ENCODE measurements at regions not wholly inside any gene's neighbourhood (a gene's known extent, or its start where the extent isn't known, plus 50 kb on each side); places are given as distances from the start of the nearest gene placed in this dataset.
"Not testable (repeated sequence)": the region's sequence is repeated elsewhere in the genome, so short reads cannot be mapped to it uniquely, and the experiment has no call there.

- Histone ChIP-seq H2AFZ (ENCODE audit: low read depth, low read length) (no peak overlapping the region), H3K4me3 (ENCODE audit: low read length) (no peak overlapping the region), H3K9me3 (ENCODE audit: low read length) (peaks cover 12% of the 10 kb centered on the region), H3K36me3 (ENCODE audit: insufficient read depth, low read length) (no peaks in the 10 kb centered on the region), H3K27me3 (ENCODE audit: insufficient read depth, low read length) (no peaks in the 10 kb centered on the region), H3K4me1 (ENCODE audit: insufficient read depth, low read length) (no peaks in the 10 kb centered on the region)
Observed at GRCh38 chr3:110667216-110667615, 404.4 kb upstream of the NECTIN3 start.

- peaks cover 9% of the 10 kb centered on the region for H3K9me3 ChIP-seq (ENCODE audit: low read length)
- H3K27me3 ChIP-seq (ENCODE audit: insufficient read depth, low read length) = no peaks in the 10 kb centered on the region
- H3K36me3 ChIP-seq (ENCODE audit: insufficient read depth, low read length) = no peaks in the 10 kb centered on the region
- H3K4me3 ChIP-seq (ENCODE audit: low read length) = no peak overlapping the region
- H3K4me1 ChIP-seq (ENCODE audit: insufficient read depth, low read length) = no peaks in the 10 kb centered on the region
- H2AFZ ChIP-seq (ENCODE audit: low read depth, low read length) = no peak overlapping the region
Observed at GRCh38 chr3:110670407-110670806, 401.2 kb upstream of the NECTIN3 start.

- no peaks in the 10 kb centered on the region for H3K4me1 ChIP-seq (ENCODE audit: insufficient read depth, low read length)
- no peaks in the 10 kb centered on the region for H3K36me3 ChIP-seq (ENCODE audit: insufficient read depth, low read length)
- H3K9me3 ChIP-seq (ENCODE audit: low read length) = no peaks in the 10 kb centered on the region
- H3K27me3 ChIP-seq (ENCODE audit: insufficient read depth, low read length) = no peaks in the 10 kb centered on the region
- no peak overlapping the region for H2AFZ ChIP-seq (ENCODE audit: low read depth, low read length)
- H3K4me3 ChIP-seq (ENCODE audit: low read length) = no peak overlapping the region
Observed at GRCh38 chr3:110677506-110677905, 394.1 kb upstream of the NECTIN3 start.

GRCh38 chr3:110679285-110679684 lies 392.3 kb upstream of the NECTIN3 start:
- Histone ChIP-seq H3K4me3 (ENCODE audit: low read length) (no peak overlapping the region), H3K4me1 (ENCODE audit: insufficient read depth, low read length) (no peaks in the 10 kb centered on the region), H3K9me3 (ENCODE audit: low read length) (no peaks in the 10 kb centered on the region), H3K36me3 (ENCODE audit: insufficient read depth, low read length) (no peaks in the 10 kb centered on the region), H2AFZ (ENCODE audit: low read depth, low read length) (no peak overlapping the region), H3K27me3 (ENCODE audit: insufficient read depth, low read length) (no peaks in the 10 kb centered on the region)

GRCh38 chr3:110680450-110680849 lies 391.2 kb upstream of the NECTIN3 start:
- no peaks in the 10 kb centered on the region for H3K9me3 ChIP-seq (ENCODE audit: low read length)
- no peaks in the 10 kb centered on the region for H3K36me3 ChIP-seq (ENCODE audit: insufficient read depth, low read length)
- H2AFZ ChIP-seq (ENCODE audit: low read depth, low read length) = no peak overlapping the region
- H3K4me1 ChIP-seq (ENCODE audit: insufficient read depth, low read length) = no peaks in the 10 kb centered on the region
- no peak overlapping the region for H3K4me3 ChIP-seq (ENCODE audit: low read length)
- no peaks in the 10 kb centered on the region for H3K27me3 ChIP-seq (ENCODE audit: insufficient read depth, low read length)

GRCh38 chr3:110684466-110684865 lies 387.1 kb upstream of the NECTIN3 start:
- H2AFZ ChIP-seq (ENCODE audit: low read depth, low read length) = no peak overlapping the region
- no peaks in the 10 kb centered on the region for H3K27me3 ChIP-seq (ENCODE audit: insufficient read depth, low read length)
- H3K4me1 ChIP-seq (ENCODE audit: insufficient read depth, low read length) = no peaks in the 10 kb centered on the region
- H3K9me3 ChIP-seq (ENCODE audit: low read length) = no peaks in the 10 kb centered on the region
- no peak overlapping the region for H3K4me3 ChIP-seq (ENCODE audit: low read length)
- no peaks in the 10 kb centered on the region for H3K36me3 ChIP-seq (ENCODE audit: insufficient read depth, low read length)

- Histone ChIP-seq H3K4me3 (ENCODE audit: low read length) (no peak overlapping the region), H2AFZ (ENCODE audit: low read depth, low read length) (no peak overlapping the region), H3K4me1 (ENCODE audit: insufficient read depth, low read length) (no peaks in the 10 kb centered on the region), H3K27me3 (ENCODE audit: insufficient read depth, low read length) (no peaks in the 10 kb centered on the region), H3K36me3 (ENCODE audit: insufficient read depth, low read length) (no peaks in the 10 kb centered on the region), H3K9me3 (ENCODE audit: low read length) (no peaks in the 10 kb centered on the region)
Observed at GRCh38 chr3:110685630-110686029, 386.0 kb upstream of the NECTIN3 start.

- no peak overlapping the region for H3K4me3 ChIP-seq (ENCODE audit: low read length)
Observed at GRCh38 chr3:110686701-110687100, 384.9 kb upstream of the NECTIN3 start.

GRCh38 chr3:110687138-110687537 lies 384.5 kb upstream of the NECTIN3 start:
- Histone ChIP-seq H3K27me3 (ENCODE audit: insufficient read depth, low read length) (no peaks in the 10 kb centered on the region), H3K4me3 (ENCODE audit: low read length) (no peak overlapping the region), H3K9me3 (ENCODE audit: low read length) (no peaks in the 10 kb centered on the region), H2AFZ (ENCODE audit: low read depth, low read length) (no peak overlapping the region), H3K4me1 (ENCODE audit: insufficient read depth, low read length) (no peaks in the 10 kb centered on the region), H3K36me3 (ENCODE audit: insufficient read depth, low read length) (no peaks in the 10 kb centered on the region)

More at GRCh38 chr3:110686701-110687100, 384.9 kb upstream of the NECTIN3 start:
- no peaks in the 10 kb centered on the region for H3K4me1 ChIP-seq (ENCODE audit: insufficient read depth, low read length)
- H3K9me3 ChIP-seq (ENCODE audit: low read length) = no peaks in the 10 kb centered on the region
- no peaks in the 10 kb centered on the region for H3K27me3 ChIP-seq (ENCODE audit: insufficient read depth, low read length)
- no peak overlapping the region for H2AFZ ChIP-seq (ENCODE audit: low read depth, low read length)
- no peaks in the 10 kb centered on the region for H3K36me3 ChIP-seq (ENCODE audit: insufficient read depth, low read length)

GRCh38 chr3:110697961-110698360 lies 373.7 kb upstream of the NECTIN3 start:
- Histone ChIP-seq H3K9me3 (ENCODE audit: low read length) (no peaks in the 10 kb centered on the region), H3K27me3 (ENCODE audit: insufficient read depth, low read length) (no peaks in the 10 kb centered on the region), H3K36me3 (ENCODE audit: insufficient read depth, low read length) (no peaks in the 10 kb centered on the region), H3K4me3 (ENCODE audit: low read length) (no peak overlapping the region), H3K4me1 (ENCODE audit: insufficient read depth, low read length) (no peaks in the 10 kb centered on the region), H2AFZ (ENCODE audit: low read depth, low read length) (no peak overlapping the region)

GRCh38 chr3:110704332-110704731 lies 367.3 kb upstream of the NECTIN3 start:
- H3K4me3 ChIP-seq (ENCODE audit: low read length); H2AFZ ChIP-seq (ENCODE audit: low read depth, low read length); H3K27me3 ChIP-seq (ENCODE audit: insufficient read depth, low read length); H3K9me3 ChIP-seq (ENCODE audit: low read length); H3K36me3 ChIP-seq (ENCODE audit: insufficient read depth, low read length); H3K4me1 ChIP-seq (ENCODE audit: insufficient read depth, low read length): not testable (repeated sequence)

- Histone ChIP-seq H3K27me3 (ENCODE audit: insufficient read depth, low read length) (no peaks in the 10 kb centered on the region), H3K4me3 (ENCODE audit: low read length) (no peak overlapping the region), H3K4me1 (ENCODE audit: insufficient read depth, low read length) (no peaks in the 10 kb centered on the region), H3K36me3 (ENCODE audit: insufficient read depth, low read length) (no peaks in the 10 kb centered on the region), H2AFZ (ENCODE audit: low read depth, low read length) (no peak overlapping the region), H3K9me3 (ENCODE audit: low read length) (no peaks in the 10 kb centered on the region)
Observed at GRCh38 chr3:110708156-110708555, 363.5 kb upstream of the NECTIN3 start.

GRCh38 chr3:110710156-110710555 lies 361.5 kb upstream of the NECTIN3 start:
- Histone ChIP-seq H3K9me3 (ENCODE audit: low read length) (no peaks in the 10 kb centered on the region), H3K27me3 (ENCODE audit: insufficient read depth, low read length) (no peaks in the 10 kb centered on the region), H3K4me1 (ENCODE audit: insufficient read depth, low read length) (peaks cover 2% of the 10 kb centered on the region), H2AFZ (ENCODE audit: low read depth, low read length) (no peak overlapping the region), H3K4me3 (ENCODE audit: low read length) (no peak overlapping the region), H3K36me3 (ENCODE audit: insufficient read depth, low read length) (no peaks in the 10 kb centered on the region)

- Histone ChIP-seq H3K9me3 (ENCODE audit: low read length) (no peaks in the 10 kb centered on the region), H3K4me3 (ENCODE audit: low read length) (no peak overlapping the region), H3K4me1 (ENCODE audit: insufficient read depth, low read length) (peaks cover 2% of the 10 kb centered on the region), H3K36me3 (ENCODE audit: insufficient read depth, low read length) (no peaks in the 10 kb centered on the region), H3K27me3 (ENCODE audit: insufficient read depth, low read length) (no peaks in the 10 kb centered on the region), H2AFZ (ENCODE audit: low read depth, low read length) (no peak overlapping the region)
Observed at GRCh38 chr3:110710603-110711002, 361.0 kb upstream of the NECTIN3 start.
